CD4-positive, alpha-beta T cell treated with Interleukin-15 for 4 hours (primary cell): ENCODE measurements at regions not wholly inside any gene's neighbourhood (a gene's known extent, or its start where the extent isn't known, plus 50 kb on each side); places are given as distances from the start of the nearest gene placed in this dataset.
"Not testable (repeated sequence)": the region's sequence is repeated elsewhere in the genome, so short reads cannot be mapped to it uniquely, and the experiment has no call there.

Experiments
- DNase-seq: peaks from one replicate; pipeline ENCODE4 v3.0.0-alpha.2; 2020; ENCODE audit warnings: low spot score

DNA sequence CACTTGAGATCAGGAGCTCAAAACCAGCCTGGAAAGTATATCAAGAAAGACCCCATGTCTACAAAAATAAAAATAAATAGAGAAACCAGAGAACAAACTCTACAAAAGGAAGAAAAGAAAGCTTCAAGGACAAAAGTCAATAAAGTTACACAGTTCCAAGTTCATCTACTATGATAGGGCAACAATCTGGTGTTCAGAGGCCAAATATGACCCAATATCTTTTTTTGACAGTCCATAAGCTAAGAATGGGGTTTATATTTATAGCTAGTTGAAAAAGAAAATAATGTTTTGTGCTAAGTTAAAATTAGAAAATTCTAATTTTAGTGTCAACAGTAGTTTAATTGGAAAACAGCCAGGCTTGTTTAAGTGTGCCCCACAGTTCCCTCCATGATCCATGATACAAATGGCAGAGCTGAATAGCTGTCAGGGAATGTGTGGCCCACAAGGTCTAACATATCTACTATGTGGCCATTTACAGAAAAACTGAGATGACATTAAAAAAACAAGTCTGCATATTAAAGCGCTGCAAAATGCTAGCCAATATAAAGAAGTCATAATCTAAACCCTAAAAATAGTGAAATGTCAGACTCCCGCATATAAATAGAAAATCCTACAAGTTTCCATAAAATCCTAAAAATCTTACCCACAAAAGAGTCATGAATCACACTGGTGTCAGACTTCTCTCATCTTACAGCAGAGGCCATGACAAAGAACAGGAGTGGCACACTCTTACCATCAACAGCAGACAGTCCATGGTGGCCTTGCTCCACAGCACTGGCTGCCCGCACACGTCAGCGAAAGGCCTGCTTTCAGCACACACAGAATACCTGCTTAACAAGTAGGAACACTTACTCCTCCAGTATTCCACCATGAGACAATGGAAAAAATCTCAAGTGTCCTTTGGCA is 281.9 kb upstream of the HSFY2 start:
- DNase-seq, result no peak

GRCh38 chrY:19053806-19054205 is 280.3 kb upstream of the HSFY2 start:
- no peak for DNase-seq

GRCh38 chrY:19051021-19051420 is 277.5 kb upstream of the HSFY2 start:
- DNase-seq, result no peak

DNA sequence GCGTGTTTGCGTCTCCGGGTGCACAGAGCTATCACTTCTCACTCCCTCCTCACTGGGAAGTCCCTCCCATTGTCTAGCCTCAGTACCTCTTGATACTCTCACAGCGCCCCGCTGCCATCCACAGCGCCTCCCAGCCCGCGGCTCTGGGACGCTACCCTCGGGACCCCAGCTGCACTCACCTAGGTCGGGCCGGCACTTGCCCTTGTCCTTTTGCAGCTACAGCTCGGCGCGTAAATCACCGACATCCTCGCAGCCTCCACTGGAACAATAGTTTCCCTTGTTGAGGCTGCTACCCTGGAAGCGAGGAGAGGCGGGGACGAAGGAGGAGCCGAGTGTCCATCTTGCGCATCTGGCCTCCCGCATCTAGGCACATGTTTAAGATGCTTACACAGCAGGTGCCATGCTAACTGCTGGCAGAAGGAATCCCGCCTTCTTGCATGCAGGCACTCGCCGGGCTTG is 269.5 kb upstream of the HSFY2 start:
- no peak for DNase-seq

- no peak for DNase-seq
These were observed 268.9 kb upstream of the HSFY2 start for GRCh38 chrY:19042306-19042958.

GRCh38 chrY:19026631-19027030 is 253.1 kb upstream of the HSFY2 start:
- DNase-seq, result no peak

GRCh38 chrY:19023934-19024333 is 250.4 kb upstream of the HSFY2 start:
- no peak for DNase-seq

- DNase-seq, result no peak
These were observed 246.7 kb upstream of the HSFY2 start for GRCh38 chrY:19020193-19020592.

DNA sequence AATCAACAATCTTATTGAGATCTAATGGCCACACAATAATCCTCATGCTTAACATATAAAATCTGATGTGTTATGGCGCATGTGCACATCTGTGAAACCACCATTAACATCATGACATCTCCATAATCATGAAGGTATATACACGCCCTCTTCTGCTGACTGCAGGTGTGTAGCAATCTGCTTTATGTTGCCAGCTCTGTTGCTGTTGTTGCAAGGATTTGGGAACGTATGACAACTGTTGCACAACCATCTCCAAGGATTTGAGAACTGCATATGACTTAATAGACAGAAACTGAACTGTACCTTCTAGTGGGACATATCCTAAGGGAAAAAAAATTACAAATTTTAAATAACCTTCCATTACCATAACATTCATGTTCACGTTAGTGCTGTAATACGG is 243.5 kb upstream of the HSFY2 start:
- DNase-seq, result no peak

DNA sequence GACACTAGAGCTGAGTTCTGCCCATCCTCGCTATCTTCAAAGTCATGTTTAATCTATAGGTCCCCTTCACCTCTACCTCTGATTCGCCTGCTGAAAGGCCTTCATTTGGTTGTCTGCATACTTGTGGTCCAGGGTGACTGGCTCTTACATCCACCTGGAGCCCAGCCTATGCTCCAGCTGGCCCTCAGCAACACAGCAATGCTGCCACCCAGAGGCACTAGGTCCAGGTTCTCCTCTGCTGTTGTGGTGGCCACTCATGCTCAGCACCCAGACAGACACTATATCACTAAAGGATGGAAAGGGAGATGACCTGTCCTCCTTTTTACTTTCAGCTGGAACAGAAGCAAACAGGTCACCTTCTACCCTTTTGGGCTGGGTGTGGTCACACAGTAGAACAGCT is 242.3 kb upstream of the HSFY2 start:
- no peak for DNase-seq

DNA sequence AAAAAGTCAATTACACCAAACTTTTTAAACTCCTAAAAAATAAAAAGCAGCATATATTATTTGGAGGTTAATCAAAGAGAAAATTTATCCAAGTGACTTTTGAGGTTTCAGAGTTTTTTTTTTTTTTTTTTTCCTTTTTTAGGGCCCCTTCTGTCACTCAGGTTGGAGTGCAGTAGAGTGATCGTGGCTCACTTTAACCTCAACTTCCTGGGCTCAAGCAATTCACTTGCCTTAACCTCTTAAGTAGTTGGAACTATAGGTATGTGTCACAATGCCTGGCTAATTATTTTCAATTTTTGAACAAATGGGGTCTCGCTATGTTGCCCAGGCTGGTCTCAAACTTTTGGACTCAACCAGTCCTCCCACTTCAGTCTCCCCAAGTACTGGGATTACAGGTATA is 241.7 kb upstream of the HSFY2 start:
- DNase-seq, result no peak

DNA sequence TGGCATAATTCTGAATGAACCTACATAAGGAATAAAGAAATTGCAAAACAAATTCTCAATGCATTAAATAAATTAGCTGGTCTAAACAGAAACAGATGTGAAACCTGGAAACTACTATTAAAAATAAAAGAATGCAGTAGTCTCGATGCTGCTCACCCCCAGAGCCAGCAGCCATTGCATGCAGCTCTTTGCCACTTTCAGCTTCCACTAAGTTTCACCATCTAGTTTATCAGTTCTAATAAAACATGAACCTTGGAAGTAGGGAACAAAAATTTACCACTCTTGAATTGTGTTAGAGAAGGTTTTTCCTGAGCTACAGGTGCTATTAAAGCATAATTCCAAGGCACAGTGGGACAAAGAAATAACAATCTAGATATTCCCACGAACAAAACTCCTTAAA is 239.4 kb upstream of the HSFY2 start:
- DNase-seq, result no peak

DNA sequence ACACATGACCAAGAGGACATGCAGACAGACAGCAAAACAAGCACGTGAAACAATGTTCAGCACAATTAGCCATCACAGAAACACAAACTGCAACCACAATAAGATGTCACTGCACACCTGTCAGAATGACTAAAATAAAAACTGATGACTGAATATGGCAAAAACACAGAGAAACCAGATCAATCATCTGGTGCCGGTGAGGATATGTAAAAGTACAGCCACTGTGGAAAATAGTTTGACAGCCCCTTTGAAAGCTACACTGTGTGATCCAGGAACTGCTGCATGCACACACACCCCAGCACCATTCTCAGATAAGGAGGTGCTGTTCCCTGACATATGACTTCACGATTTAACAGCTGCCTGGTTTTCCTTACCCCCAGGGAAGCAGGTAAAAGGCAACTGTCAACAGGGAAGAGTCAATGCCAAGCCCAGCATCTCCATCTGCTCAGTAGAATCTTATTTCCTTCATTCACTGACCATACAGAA is 238.1 kb upstream of the HSFY2 start:
- no peak for DNase-seq

DNA sequence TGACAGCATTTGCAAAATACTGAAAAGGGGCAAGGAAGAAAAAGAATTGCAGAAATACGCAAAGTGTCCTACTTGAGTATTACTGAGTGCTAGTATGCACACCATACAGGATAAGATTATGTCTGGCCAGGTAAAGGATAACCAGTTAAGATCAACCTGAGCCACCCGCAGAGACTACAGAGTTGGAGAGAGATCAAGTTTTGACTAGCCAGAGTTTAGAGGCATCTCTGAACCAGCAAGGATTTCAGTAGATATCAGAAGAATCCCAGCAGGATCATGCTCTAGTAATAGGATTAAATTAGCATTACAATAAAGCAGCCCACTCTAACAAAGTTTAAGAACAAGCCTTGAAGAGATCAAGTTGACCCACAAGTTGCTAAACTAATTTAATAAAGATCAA is 232.7 kb upstream of the HSFY2 start:
- DNase-seq, result no peak

DNA sequence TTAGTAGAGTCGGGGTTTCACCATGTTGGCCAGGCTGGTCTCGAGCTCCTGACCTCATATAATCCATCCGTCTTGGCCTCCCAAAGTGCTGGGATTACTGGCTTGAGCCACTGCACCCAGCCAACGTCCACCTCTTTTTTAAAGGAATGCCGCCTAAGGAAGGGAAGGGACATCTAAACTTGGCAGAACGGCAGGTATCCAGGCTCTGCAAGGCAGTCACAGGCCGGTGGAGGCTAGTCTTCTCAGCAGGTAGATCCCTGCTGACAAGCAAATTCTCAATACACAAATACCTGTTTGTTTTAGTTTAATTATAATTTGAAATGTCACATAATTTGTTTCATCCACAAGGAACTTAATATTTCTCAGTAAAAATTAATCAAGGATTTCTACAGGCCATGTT is 232.0 kb upstream of the HSFY2 start:
- DNase-seq, result no peak

- DNase-seq, result no peak
These were observed 224.2 kb upstream of the HSFY2 start for GRCh38 chrY:18997635-18998240.

- no peak for DNase-seq
These were observed 219.9 kb upstream of the HSFY2 start for GRCh38 chrY:18993480-18993879.

DNA sequence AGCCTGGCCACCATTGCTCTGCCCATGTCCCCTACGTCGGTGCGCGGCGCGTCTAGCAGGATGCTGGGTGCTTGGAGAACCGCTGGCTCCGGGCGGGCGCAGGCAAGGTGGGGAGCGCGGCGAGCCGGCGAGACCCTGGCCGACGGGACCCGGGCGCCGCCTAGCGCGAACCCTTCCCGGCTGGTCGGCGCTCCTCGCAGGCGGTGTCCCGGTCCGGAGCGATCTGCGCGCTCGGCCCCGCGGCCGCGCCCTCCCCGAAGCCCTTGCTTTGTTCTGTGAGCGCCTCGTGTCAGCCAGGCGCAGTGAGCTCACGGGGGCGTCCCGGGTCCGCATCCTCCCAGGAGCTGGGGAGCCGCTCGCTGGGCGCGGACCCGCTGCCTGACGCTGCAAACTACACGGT is 219.1 kb upstream of the HSFY2 start:
- not testable (repeated sequence) for DNase-seq

DNA sequence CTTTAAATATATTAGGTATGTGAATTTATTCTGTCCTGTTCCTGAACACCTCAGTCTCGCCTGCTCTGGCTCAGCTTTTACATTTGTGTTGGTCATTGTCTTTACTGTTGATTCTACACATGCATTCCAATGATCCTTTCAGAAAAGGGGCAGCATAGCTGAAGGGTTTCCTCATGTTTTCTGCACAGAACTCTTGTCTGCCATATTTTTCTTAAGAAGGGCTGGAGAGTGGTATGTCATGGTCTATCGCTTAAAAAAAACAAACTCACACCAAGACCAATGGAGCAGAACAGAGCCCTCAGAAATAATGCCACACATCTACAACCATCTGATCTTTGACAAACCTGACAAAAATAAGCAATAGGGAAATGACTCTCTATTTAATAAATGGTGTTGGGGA is 215.8 kb upstream of the HSFY2 start:
- DNase-seq, result no peak

- DNase-seq, result no peak
These were observed 192.5 kb upstream of the HSFY2 start for GRCh38 chrY:18966001-18966400.

DNA sequence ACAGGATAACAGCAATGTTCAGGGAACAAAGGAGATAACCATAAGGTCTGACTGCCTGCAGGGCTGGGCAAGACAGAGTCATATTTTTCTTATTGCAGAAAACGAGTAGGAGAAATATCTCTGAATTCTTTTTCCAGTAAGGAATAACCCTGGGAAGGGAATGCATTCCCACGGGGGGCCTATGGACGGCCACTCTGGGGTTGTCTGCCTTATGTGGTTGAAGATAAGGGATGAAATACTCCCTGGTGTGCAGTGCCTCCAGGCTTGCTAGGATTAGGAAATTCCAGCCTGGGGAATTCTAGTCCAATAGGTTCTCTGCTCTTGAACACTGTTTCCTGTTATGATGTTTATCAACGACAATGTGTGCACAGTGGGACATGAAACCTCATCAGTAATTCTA is 185.3 kb upstream of the HSFY2 start:
- no peak for DNase-seq

DNA sequence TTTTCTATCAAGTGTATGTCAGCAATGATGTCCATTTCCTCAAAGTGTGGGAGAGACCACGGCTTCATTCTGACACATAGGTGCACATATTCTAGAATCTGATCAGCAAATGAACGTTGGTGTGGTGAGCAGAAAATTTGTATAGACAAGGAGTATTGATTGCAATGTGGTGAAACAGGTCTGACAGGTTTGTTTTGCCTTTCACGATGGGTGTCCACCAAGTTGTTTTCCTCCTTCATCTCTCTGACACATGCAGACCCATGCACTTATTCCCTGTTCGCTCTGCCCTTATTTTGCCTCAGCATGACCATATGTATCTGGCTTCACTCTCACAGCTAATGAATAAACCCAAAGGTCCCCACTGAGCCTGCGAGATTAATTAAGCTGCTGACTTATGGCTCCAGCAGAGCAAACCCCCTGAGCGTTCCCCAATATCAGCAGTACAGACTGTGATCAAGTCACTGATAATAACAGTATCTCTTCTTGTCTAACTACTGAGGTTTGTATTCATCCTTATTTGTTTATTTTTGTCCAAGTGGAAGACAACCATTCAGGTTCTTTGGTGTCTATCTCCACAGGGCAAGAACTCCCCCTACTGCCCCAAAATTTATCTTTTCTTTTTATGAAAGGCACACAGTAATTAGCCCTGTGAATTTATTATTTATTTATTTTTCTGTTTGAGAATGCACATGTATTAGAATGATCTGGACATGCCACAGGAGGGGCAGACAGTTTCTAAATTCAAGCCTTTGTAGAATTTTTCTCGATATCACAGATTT is 178.3 kb upstream of the HSFY2 start:
- no peak for DNase-seq
